Breast epithelium (tissue), 3 donors: ENCODE measurements at regions not wholly inside any gene's neighbourhood (a gene's known extent, or its start where the extent isn't known, plus 50 kb on each side); places are given as distances from the start of the nearest gene placed in this dataset.

Experiments used
- POLR2A ChIP-seq: fragments of 450-650 bp; IDR thresholded peaks from one replicate; pipeline ENCODE4 v1.6.1; 2016; ENCODE audit warnings: antibody characterized with exemption, mild to moderate bottlenecking, moderate library complexity
- POLR2AphosphoS5 ChIP-seq, 3 donors: sonication (generic); formaldehyde crosslinking; IDR thresholded peaks; one replicate each; pipeline ENCODE4 v1.6.1; 2017; ENCODE audit warnings: antibody characterized with exemption in 3 of 3
- TF ChIP-seq, protein P1 (sequence below), 3 donors: fragments of 450-650 bp; IDR thresholded peaks; one replicate each; pipeline ENCODE4 v1.5.1; 2016 to 2017; ENCODE audit warnings: antibody characterized with exemption in 3 of 3, mild to moderate bottlenecking in 3 of 3, moderate library complexity in 3 of 3

DNA sequence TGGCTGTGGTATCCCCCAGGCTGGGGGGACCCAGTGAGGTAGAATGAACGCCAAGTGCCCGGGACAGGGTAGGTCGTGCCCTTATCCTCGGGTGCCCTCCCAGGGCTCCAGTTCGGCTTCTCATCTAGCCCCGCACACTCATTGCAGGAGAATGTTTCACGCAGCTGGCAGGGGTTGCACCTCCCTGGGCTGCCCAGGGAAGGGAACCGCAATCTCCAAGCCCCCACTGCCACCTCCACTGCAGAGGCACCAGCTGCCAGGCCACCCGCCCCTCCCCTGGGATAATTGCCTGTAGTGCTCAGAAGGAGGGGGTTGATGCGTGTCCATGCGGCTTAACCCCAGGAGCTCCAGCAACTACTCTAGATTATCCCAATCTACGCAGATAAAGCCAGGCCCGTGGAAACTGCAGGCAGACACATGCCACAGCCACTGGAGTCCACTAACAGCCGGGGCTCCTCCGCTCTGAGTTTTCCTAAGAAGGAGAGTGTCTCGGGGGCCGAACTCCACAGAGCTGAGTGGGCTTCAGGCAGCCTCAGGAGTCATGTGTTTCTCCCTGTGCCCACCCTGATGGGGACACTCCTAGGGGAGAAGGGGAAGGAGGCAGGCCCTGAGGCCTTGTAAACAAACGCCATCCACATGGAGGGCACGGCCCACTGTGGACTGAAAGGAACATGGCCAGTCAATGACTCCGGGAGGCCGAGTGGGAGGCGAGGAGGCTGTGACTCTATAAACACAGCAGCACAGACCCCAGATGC, 137.2 kb upstream of the IQSEC1 start:
- TF ChIP-seq POLR2A (no peak), POLR2AphosphoS5 (IDR thresholded peaks at IDR 0.05) (no peak)
- TF ChIP-seq, protein P1, sequence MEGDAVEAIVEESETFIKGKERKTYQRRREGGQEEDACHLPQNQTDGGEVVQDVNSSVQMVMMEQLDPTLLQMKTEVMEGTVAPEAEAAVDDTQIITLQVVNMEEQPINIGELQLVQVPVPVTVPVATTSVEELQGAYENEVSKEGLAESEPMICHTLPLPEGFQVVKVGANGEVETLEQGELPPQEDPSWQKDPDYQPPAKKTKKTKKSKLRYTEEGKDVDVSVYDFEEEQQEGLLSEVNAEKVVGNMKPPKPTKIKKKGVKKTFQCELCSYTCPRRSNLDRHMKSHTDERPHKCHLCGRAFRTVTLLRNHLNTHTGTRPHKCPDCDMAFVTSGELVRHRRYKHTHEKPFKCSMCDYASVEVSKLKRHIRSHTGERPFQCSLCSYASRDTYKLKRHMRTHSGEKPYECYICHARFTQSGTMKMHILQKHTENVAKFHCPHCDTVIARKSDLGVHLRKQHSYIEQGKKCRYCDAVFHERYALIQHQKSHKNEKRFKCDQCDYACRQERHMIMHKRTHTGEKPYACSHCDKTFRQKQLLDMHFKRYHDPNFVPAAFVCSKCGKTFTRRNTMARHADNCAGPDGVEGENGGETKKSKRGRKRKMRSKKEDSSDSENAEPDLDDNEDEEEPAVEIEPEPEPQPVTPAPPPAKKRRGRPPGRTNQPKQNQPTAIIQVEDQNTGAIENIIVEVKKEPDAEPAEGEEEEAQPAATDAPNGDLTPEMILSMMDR (IDR thresholded peaks at IDR 0.05) = no peak
